ENCODE measurements at regions not wholly inside any gene's neighbourhood (a gene's known extent, or its start where the extent isn't known, plus 50 kb on each side); places are given as distances from the start of the nearest gene placed in this dataset.

DNA sequence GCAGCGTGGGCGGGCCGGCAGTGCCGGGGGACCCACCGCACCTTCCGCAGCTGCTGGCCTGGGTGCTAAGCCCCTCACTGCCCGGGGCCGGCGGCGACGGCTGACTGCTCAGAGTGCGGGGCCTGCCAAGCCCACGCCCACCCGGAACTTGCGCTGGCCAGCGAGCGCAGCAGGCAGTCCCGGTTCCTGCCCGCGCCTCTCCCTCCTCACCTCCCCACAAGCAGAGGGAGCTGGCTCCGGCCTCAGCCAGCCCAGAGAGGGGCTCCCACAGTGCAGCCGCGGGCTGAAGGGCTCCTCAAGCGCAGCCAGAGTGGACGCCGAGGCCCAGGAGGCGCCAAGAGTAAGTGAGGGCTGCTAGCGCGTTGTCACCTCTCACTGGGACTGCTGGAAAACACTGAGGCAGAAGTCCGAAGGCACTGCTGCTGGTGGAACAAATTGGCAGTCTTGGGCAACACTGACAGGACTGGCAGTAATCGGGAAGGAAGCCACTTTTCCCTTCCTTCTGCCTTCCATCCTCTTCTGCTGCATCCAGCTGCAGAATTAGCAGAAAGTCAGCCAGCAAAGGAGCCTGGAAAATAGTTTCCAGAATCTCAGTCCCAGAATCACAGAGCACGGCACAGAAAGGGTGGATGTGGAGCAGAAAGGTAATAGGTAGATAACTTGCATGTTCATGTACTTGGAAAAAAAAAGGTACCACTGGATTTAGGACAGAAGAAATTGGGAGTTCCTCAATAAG, 179.4 kb upstream of the FN1 start:
- DNase-seq = no peak

DNA sequence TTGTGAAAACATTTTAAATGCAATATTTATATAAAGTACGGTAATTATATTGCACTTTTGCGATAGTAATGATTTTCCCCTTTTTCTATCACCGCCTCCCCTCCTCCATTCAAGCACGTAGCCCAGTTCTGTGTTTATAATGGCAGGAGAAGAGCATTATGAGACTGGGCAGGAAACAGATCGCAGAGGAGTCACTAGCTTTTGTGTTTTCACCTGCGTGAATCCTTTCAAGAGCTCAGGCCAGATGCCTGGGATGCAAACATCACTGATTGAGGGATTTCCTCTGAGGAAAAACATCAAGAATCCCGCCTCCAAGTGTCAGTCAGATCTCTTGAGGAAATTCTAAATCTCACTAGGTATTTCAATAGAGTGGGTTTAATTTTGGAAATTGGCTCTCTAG, 178.4 kb upstream of the FN1 start:
- no peak for DNase-seq

DNA sequence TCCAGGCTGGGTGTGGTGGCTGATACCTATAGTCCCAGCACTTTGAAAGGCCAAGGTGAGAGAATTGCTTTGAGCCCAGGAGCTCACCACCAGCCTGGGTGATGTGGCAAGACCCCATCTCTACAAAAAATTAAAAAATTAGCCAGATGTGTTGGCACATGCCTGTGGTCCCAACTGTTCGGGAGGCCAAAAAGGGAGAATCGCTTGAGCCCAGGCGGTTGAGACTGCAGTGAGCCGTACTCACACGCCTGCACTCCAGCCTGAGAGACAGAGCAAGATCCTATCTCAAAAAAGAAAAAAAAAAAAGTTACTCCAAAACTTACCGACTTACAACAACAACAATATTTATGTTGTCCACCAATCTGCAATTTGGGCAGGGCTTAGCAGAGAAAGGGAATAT, 178.0 kb upstream of the FN1 start:
- DNase-seq = no peak

DNA sequence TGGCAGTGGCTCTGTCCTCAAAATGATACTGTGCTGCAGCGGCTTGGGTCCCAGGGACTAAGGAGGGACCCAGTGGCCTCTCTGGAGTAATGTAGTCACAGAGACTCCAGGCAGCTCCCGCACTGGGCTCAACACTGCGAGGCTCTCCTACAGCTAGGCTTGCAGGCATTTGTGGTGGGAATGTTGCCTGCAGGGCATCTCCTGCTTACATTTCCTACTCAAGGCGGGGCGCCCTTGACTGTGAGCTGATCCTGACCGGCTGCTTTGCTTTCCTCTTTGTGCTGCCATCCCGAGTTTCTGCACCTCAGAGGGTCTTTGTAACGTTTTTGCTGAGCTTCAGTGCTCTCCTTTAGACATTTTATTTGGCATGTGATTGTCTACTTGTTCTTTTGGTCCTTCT, 177.4 kb upstream of the FN1 start:
- DNase-seq = no peak

DNA sequence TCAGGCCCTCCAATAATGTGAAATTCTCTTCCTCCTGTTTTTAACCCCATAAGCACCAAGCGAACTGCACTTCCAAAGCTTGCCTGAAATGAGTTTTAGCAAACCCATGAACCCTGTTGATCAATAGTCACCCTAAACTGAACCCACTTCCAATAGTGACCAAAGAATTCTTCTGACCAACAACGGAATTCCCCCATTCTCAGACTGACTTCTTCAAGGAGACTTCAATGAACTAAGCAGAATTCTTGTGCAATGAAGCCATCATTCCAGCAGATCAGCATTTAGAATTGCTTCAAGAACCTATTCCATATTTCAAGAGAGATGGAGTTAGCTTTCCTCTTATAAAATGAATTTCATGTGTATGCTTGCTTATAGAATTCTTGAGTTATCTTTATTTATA, 176.9 kb upstream of the FN1 start:
- no peak for DNase-seq

DNA sequence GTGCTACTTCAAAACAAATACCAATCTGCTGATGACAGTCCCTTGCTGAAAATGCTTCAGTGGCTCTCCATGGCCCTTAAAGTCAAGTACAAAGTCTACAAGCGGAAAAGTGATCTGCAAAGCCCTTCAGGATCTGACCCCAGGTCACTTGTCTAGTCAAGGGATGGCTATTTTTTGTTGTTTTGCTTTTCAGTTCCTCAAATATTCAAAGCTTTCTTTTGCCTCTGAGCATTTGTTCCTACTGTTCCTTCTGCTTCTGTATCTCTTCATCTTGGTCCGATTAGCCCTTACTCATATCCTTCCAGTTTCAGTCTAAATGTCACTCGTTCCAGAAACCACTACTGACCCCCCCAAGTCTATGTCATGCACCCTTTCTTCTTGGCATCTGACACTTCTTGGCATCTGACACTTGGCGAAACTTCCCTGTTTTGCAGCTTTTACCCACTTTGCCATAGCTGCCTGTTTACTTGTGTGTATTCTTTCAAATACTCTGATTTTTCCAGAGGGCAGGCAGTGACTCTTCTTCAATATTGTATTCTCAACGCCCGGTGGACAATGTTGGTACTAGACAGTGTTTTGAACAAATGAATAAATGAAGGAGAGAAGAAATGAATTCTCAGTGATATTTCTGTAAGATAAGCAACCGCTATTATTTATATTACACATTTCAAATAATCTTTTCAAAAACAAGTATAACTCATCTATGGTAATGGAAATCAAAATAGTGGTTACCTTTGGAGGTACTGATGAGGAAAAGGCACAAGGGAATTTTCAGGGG, 175.9 kb upstream of the FN1 start:
- DNase-seq = no peak

DNA sequence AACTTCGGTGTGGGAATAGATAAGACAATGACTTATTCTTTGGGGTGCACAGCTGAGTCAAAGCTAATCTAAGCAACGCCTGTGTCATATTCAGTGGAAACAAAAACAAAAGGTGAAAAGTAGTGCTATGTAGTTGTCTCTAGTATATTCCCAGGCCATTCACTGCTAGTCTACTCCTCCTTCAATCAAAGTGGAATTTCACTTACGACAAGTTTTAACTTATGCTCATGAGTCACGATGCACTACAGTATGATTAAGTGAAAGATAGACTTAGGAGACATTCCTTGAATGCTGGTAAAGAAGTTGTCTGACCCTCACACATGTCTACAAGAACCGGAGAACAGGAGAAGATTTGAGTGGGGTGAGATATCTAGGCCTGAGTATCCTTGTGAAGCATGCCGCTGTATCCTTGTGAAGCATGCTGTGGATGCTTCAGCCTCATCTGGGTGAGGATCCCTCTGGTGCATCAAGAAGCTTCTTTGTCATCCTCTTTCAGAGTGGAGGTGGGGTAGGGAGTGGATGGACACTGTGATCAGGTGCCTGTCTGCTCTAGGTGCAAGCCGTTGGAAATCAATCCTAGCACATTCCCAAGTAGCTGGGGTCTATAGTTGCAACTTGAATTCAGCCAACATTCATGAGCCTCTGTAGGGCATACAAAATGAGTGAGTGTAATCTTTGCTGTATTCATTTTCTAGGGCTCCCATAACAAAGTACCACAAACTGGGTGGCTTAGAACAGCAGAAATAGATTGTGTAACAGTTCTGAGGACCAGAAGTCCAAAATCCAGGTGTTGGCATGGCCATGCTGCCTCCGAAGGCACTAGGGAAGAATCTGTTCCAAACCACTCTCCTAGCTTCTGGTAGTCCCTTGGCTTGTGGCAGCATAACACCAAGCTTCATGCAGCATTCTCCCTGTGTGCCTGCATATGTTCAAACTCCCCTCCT, 173.5 kb upstream of the FN1 start:
- no peak for DNase-seq

DNA sequence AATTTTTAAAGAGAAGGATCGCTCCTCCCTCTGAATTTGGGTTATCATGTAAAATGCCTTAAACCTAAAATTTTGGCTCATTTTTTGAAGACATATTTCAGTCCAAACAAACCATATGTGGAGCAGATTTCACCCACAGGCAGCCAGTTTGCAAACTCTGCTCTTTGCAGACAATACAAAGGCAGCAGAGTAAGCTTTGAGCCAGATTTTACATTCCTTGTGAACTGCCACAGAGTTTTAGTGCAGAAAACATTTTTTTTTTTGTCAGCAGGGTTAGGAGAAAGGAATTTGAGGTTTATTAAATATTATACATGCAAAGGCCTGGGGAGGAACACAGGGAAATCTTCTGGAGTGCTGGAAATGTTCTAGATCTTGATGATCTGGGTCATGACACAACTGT, 171.9 kb upstream of the FN1 start:
- no peak for DNase-seq

DNA sequence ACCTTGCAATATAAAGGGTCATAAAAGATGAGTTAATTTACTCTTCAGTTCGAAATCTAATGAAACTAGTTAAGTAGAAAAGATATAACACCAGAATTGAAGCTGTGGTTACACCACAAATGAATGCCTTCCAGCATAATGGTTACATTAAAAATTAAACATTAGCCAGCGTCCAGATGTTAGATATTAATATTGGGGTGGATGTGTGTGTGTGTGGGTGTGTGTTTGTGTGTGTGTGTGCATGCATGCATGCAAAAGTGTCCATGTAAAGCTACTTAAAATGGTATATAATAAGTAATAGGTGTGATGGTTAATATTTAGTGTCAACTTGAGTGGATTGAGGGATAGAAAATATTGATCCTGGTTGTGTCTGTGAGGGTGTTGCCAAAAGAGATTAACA, 170.4 kb upstream of the FN1 start:
- no peak for DNase-seq

DNA sequence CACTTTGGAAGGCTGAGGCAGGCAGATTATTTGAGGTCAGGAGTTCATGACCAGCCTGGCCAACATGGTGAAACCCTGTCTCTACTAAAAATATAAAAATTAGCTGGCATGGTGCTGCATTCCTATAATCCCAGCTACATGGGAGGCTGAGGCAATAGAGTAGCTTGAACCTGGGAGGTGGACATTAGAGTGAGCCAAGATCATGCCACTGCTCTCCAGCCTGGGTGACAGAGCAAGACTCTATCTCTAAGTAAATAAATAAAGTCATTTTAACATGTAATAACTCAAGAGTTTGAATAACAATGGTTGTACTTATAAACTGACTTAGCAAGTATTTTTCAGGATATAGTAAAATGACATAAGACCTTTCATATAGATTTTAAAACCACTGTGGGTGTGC, 169.3 kb upstream of the FN1 start:
- no peak for DNase-seq

DNA sequence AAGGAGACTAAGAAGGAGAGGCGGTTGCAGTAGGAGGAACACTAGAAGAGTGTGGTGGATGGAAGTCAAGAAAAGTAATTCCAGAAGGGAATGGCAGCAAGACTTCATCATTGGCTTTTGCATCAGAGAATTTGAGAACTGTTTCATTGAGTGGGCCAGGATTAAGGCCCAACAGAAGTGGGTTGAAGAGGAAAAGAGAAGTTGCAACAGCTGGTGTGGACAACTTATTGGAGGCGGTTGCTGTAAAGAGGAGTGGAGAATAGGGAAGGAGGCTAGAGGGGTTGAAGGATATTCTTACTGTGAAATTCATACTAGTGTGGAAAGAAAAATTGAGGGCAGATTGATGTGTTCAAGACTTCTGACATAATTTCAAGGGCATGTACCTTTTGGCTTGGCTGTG, 168.7 kb upstream of the FN1 start:
- DNase-seq = no peak

DNA sequence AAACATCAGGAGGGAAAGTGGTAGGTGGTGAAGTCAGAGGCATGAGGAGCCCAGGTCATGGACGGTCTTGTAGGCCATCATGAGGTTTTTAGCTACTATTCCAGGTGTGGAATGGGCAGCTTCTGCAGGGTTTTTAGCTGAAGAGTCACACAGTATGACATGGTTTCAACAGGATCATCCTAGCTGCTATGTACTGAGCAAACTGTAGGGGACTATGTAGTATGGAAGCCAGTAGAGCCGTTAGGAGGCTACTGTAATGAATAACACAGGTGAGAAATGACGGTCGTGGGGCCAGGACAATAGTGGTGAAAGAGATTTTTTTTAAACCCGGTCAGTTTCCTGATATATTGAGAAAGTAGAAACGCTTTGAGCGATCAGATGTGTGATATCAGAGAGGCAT, 167.6 kb upstream of the FN1 start:
- no peak for DNase-seq

DNA sequence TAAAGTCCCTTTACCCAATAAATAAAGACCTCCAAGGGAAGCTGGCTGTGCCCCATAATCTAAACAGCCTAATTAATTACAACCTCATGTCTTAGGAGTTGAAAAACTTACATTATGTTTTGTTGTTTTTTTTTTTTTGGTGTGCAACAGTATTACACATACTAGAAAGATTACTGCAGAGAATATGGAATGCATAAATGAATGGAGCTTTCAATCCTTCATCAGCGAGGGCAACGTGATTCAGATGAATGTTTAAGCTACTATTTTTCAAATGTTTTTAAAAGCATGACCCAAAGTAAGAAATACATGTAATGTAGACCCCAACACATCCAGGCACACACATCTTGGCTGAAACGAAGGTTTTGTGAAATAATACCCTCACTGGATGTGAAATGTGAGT, 167.1 kb upstream of the FN1 start:
- DNase-seq = no peak

DNA sequence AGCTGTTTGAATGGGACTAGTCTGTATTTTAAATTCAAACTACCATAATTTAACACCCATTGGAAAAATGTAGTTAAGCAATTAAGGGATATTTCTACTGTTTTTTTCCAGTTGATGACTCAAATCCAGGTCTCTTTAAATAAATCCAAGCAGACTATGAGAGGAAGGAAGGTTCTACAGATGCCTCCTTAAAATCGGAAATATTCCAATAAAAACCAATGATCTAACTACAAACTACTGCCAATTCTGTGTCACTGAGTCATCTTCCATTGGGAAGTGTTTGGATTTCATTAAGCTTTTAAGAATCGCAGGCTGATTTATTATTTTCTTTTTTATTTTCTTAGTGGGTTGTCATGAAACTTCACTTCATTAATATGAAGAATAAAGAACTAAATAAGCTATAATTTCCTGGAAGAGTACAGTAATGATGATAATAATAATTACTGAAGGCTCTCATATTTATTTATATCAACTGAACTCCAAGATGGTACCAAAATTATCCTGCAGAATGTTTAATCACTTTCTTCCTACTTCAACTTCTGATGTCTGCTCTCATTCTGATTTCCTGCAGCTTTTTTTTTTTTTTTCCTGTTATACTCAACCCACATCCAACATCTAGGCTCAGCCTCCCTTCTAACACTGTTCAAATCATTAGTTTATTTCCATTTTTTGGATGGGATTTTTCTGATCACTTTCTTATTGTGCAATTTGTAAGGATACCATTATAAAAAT, 166.3 kb upstream of the FN1 start:
- no peak for DNase-seq

DNA sequence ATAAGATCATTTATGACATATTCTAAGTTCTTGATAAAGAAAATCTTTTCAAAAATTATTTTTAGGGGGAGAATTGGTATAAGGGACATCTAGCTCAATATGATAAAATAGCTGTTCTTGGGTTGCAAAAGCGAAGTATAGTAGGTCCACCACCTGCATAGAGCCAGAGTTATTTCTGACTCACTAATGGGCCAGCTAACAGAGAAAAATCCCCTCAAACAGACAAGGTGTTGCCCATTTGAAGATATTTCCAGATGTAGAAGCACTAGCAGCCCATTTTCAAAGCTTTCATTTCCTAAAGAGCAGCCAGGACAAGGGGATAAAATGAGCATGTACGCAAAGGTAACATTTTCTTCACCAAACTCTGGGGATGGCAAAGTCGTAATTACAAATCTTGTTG, 165.7 kb upstream of the FN1 start:
- no peak for DNase-seq

DNA sequence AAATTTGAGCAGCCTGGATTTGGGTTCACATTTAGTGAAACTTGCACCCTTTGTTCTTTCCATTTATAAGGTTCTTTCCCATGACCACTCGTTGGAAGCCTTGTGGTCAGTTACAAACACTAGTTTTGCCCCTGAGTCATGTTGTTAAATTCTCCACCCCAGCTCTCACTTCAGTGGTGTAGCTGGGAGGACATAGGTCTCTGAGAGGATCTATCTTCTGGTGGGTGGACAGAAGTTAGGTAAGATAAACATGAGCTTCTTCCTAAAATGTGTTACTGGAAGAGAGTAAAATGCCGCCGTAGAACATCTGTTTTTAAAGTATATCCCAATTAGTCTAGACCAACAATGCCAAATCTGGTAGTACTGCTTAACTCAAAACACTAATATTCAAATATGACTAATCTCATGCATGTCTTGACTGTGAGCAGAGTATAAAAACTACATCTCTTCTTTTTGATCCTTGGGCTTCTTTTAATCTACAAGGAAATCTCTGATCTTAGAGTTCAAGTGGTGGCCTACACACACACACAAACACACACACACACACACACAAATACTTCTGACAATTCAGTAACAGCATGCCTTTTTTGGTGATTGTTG, 162.6 kb upstream of the FN1 start:
- DNase-seq = no peak

DNA sequence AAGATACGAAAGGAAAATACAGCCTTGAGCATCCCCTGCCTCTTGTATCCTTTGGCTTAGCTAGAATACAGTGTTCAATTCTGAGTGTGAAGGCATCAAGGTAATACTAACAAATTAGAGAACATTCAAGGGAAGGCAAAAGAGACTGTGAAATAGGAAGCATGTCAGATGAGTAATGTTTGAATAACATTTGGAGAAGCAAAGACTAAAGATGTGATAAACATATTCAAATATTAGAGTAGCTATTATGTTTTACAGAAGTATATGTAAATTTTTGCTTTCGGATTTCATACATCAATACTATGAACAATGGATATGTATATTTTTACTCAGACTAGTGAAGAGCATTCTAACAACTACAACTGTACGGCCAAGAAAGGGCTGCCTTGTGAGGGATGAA, 161.7 kb upstream of the FN1 start:
- no peak for DNase-seq

DNA sequence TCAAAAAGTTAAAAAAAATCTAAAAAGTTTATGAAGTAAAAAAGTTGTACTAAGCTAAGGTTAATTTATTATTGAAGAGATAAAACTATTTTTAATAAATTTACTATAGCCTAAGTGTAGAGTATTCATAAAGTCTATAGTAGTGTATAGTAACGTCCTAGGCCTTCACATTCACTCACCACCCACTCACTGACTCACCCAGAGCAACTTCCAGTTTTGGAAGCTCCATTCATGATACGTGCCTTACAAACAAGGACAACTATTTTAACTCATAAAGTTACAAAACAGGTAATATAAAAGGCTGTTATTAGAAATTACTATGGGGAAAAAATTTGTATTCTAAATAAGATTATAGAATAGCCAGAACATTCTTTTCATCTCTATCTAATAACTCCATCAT, 158.9 kb upstream of the FN1 start:
- DNase-seq = no peak

DNA sequence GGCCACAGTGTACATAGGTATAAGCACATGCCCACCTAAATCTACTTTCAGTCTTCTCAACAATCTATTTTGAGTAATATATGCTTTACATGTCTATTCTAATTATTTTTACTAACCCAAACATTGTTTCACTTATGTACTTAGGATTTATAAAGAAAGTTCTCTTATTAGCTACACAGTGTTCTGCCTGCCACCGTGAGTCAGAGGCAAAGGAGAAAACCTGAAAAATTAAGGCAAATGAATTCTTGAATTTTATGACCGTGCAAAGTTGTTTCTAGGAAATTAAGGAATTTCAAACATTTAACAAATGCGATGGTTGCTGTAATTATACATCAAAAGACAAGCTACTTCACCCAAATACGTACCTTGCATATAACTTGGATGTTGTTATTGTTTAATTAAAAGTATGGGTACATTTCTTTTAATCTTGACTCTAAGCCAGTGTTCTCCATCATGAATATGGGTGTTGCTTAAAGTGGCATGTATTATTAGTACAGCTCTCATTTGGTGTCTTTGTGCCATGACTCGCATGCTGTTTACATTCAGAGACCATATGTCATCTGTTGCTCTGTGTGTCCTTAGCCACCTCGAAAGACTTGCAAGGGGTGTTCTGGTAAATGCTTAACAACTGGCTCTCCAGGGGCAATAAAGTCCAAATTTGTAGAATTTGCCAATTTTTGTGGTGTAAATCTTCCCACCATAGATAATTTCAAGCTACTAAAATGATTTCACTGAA, 154.3 kb upstream of the FN1 start:
- DNase-seq = no peak

DNA sequence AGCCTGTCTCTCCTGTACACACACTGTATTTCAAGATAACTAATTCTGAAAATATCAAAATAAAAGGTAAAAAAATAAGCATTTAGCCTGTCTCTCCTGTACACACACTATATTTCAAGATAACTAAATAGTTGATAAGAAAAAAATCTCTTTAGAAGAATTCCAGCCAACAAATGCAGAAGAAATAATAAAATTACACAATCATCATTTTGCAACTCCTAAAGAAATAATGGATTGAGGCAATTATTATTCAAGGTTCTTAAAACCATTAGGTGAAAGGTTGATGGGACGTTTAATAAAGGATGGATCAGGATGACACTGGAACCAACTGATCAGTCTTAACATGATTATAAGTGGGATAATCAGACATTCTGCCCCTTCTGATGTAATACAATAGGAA, 148.0 kb upstream of the FN1 start:
- no peak for DNase-seq

DNA sequence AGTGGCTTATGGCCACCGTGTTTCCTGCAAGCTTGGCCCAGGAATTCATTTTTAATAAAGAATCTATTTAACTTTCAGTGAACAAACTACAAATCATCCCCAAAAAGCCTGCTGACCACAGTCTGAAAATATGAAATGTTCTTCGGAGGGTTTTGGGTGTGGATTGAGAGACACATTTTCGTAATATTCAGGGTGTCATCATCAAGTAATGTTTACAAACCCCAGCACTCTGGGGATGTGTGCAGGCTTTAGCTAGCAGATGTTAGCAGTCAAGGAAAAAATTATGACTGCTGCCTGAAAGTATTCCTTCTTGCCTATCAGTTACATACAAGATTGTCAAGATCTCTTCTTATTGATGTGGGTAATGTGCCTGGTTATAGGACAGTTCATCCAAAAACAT, 143.9 kb upstream of the FN1 start:
- no peak for DNase-seq

DNA sequence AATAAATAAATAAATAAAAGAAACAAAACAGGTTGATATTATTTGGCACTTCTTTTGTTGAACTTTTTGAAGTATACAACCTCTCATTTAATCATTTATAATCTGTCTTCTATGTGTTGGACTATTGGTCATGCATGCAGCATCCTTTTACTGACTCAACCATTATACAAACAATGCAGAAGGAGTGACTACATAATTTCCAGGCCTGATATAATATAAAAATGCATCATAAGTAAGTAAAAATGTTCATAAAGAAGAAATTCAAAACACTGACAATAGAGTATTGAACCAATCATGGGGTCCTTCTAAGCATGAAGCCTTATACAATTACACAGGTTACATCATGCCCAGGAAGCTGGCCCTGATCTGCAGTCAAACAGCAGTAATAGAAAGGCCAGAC, 141.5 kb upstream of the FN1 start:
- DNase-seq = no peak
